Glomerular visceral epithelial cell (primary cell): ENCODE measurements at regions not wholly inside any gene's neighbourhood (a gene's known extent, or its start where the extent isn't known, plus 50 kb on each side); places are given as distances from the start of the nearest gene placed in this dataset.
"Not testable (repeated sequence)": the region's sequence is repeated elsewhere in the genome, so short reads cannot be mapped to it uniquely, and the experiment has no call there.

Experiments used
- DNase-seq: peaks from one replicate; pipeline ENCODE4 v3.0.0-alpha.2; 2016; ENCODE audit errors: extremely low spot score

GRCh38 chr20:25864963-25865714, 168.5 kb upstream of the ZNF337 start:
- not testable (repeated sequence) for DNase-seq

DNA sequence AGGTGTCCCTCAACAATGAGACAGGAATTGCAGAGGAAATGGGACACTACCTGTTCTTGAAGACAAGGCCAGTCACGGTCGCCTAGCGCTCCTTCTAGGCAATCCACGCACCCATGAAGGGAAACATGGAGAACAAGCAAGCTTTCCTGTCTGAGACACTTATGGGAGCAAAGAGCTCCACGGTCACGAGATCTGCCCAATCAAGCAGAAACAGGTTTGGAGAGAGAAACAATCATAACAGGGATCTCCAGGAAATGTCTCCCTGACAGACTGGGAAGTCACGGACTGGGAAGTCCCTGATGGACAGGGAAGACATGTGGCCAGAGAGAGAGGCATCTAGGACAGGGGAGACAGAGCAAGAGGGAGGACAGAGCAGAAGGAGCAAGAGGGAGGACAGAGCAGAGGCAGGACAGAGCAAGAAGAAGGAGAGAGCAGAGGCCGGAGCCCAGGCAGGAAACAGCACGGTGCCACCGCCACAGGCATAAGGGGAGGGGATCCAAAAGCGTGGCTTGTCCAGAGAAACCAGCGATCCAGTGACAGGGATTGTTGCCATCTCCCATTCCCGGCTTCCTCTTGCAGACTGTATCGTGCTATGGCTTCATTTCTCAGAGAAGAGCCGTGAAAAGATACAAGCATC, 167.8 kb upstream of the ZNF337 start:
- no peak for DNase-seq

- no peak for DNase-seq
Observed at GRCh38 chr20:25863536-25864325, 167.1 kb upstream of the ZNF337 start.

- peak; percentile 92 for DNase-seq
Observed at GRCh38 chr20:25862967-25863530, 166.4 kb upstream of the ZNF337 start.

- DNase-seq = no peak
Observed at GRCh38 chr20:25860531-25861150, 164.0 kb upstream of the ZNF337 start.

GRCh38 chr20:25859649-25860530, 163.2 kb upstream of the ZNF337 start:
- no peak for DNase-seq

DNA sequence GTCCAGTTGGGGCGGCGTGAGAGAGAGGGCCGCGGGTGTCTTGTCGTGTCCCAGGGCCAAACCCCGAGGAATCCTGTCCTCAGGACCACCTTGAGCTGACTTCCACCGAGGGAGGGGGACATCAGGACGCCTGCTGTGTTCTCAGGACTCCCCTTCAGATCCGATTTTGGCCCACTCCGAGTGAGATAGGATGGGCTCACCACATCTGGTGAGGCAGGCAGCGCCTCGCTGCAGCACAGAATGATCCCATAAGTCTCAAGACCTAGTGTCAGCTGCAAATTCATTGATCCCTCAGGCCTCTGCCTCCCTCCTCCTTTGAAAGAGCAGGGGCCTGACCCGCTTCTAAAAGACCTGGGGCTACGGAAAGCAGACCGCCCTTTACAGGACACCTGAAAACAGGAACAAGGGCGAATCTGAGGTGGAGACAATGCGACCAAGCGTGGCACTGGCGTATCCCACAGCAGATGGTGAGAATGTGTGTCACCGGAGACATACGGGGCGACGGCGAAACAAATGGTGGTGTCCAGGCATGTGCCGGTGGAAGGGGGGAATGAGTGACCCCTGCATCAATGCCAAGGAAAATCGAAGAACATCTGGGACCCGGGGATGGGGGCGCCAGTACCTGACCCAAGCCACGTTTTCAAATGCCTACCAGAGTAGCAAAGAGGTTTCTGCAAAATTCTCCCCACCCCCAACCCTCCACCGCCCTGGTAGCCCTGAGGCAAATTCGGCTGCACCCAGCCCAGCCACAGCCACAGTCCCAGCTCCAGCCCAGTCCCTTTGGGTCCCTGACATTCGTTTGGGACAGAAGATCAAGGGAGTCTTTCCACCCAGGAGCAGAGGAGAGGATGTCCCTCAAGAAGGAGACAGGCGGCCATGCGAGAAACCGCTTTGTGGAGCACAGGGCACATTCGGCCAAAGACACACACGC, 162.1 kb upstream of the ZNF337 start:
- DNase-seq = no peak

- DNase-seq = not testable (repeated sequence)
Observed at GRCh38 chr20:25857091-25857788, 160.6 kb upstream of the ZNF337 start.

GRCh38 chr20:25856256-25856884, 159.7 kb upstream of the ZNF337 start:
- no peak for DNase-seq

GRCh38 chr20:25855451-25856156, 159.0 kb upstream of the ZNF337 start:
- DNase-seq = not testable (repeated sequence)

- not testable (repeated sequence) for DNase-seq
Observed at GRCh38 chr20:25854666-25855065, 158.0 kb upstream of the ZNF337 start.

- DNase-seq = peak; percentile 90
Observed at GRCh38 chr20:25853718-25854388, 157.2 kb upstream of the ZNF337 start.

DNA sequence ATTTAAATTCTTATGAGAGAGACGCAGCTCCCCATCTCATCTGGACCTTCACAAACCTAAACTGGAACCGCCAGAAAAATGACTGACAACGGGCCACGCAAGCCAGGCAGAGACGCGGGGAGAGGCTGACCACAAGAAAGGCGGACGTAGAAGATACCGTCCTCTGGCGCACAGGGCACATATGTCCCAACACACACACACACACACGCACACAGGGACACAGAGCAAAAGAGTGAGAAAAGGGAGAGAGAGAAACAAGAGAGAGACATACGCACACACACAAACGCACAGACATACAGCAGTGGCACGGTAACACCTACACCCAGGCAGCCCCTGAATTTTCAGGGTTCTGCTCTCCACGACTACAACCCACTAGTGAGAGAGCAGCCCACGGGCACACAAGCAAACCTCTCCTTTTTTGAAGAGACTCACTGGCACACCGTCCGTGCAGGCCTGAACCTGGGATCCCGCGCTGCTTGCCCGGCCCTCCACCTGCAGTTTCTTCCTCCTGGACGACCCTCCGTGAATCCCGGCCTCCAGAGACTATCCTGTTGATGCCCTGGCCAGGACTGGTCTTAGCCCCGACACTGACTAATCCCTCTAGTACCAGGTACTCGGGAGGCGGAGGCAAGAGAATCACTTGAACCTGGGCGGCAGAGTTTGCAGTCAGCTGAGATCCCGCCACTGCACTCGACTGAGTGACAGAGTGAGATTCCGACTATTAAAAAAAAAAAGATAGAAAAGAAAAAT, 156.5 kb upstream of the ZNF337 start:
- not testable (repeated sequence) for DNase-seq

- DNase-seq = not testable (repeated sequence)
Observed at GRCh38 chr20:25850133-25850532, 153.5 kb upstream of the ZNF337 start.

- no peak for DNase-seq
Observed at GRCh38 chr20:25848222-25848621, 151.6 kb upstream of the ZNF337 start.

DNA sequence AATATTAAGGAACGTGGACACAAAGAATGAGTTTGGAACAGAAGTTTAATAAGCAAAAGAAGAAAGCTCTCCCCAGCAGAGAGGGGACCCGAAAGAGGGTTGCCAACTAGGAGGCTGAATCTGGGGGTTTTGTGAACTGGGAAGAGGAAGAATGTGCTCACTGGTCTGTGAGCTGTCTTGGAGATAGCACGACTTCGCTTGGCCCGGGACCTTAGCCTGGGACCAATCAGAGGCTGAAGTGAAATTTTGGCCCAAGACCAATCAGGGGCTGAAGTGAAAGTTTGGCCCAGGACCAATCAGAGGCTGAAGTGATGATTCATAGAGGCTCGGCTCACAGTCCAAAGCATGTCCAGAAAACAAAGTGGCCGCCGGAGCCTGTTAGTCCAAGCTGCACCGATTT, 148.0 kb upstream of the ZNF337 start:
- DNase-seq = not testable (repeated sequence)

DNA sequence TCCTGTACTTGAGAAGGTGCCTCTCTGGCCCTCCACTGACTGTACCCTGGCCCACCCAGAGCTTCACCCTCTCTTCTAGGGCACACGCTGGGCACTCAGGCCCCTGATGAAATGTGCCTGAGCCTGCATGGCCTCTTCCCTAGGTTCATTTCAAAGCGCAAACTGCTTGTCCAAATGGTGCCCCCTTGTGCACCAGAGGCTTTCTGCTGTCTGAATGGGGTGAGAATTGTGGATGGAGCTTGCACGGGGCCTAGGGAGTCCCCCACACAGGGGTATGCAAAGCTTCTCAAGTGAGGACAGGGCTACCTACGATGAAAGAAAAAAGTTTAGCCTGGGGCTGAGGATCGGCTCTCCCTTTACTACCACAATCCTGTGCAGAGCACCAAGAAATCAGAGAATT, 116.9 kb upstream of the ZNF337 start:
- DNase-seq = not testable (repeated sequence)
